ENCODE measurements at regions not wholly inside any gene's neighbourhood (a gene's known extent, or its start where the extent isn't known, plus 50 kb on each side); places are given as distances from the start of the nearest gene placed in this dataset.
"Not testable (repeated sequence)": the region's sequence is repeated elsewhere in the genome, so short reads cannot be mapped to it uniquely, and the experiment has no call there.

DNA sequence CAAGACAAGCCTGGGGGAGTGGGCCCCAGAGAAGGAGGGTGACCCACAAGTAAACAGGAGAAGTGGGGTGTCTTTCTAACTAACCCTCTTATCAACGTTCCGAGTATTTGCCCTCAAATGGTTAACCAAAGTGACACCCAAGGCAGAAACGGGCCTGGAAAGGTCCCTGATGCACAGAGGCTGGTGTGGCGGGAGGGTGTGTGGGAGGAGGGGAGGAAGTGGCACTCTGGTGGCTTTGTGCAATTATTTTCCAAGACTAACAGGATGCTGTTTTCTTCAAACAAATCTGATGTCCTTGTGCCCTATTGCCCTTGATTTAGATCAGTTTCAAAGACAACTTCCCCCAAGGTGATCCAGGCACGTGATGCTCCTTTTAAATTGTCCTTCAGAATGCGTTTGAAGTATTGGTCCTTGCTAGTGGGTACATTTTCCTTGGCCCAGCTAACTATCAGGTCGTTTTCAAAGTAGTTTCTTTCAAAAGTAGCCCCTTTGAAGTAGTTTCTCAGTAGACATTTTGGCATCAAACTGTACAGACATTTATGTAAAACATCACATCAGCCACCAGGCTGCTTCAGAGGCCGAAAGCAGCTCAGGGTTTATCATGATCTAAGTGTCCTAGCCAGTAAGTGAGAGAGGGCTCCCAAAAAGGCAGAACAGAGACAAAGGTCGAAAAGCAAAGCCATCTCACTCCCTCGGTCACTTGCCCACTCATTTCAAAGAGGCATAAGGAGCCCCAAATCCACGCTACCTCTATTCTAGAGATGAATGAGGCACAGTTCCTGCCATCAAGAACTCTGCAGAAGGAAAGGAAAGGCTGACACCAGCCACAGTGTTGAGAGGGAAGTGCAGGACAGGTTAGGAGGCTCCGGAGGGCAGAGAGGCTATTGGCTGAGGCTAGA lies 371.1 kb upstream of the ID2 start:
- peak; percentile 26 for DNase-seq (ENCODE audit: low read depth)

DNA sequence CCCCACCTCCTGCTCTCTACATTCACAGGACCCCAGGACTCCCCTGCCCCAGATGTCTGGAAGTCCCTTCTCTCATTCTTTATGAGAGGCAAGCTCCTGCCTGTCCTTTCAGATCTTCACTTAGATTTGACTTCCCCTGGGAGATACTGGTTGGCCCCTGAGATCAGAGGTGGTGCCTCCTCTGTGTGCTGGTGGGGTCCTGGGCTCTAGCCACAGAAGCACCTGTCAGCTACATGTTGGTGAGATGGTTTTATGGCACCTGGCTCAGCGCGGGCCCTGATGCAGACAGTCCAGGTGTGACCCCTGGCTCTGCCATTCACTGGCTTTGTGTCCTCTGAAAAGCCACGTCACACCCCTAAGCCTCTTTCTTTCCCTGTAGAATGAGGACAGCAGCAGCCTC lies 369.6 kb upstream of the ID2 start:
- no peak for DNase-seq (ENCODE audit: low read depth)

DNA sequence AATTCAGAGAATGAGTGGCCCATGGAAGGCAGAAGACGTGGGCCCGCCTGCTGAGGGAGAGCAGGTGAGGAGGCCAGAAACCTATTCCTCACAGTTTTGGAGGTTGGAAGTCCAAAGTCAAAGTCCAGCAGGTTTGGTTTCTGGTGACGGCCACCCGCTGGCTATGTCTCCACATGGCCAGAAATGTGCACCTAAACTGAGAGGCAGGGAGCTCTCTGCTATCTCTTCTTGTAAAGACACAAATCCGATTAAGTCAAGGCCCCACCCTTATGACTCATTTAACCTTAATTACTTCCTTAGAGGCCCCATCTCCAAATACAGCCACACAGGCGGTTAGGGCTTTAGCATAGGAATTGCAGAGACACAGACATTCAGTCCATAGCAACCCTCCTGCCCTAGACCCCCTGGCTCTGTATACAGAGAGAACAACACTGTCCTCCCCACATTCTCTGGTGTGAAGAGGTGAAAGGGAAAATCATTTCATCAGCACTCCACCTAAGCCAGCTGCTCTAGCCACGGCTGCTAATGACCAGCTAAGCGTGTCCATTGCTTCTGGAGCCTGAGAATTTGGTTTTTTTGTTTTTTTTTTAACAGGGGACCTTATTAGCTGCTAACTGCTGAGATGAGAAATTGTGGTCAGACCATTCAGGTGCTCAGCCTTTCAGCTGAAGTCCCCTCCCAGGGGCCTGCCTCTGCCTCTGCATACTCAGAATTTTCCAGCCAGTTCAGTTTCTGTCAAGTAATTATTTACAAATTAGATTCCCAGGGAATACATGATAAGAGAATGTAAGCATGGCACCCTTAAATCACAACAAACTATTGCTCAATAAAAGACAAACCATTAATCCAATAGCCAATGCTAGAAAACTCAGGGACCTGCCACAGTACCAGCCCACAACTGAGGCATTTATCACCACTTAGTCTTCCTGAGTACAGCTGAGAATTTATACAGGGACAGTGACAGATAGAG lies 368.7 kb upstream of the ID2 start:
- DNase-seq (ENCODE audit: low read depth) = no peak

DNA sequence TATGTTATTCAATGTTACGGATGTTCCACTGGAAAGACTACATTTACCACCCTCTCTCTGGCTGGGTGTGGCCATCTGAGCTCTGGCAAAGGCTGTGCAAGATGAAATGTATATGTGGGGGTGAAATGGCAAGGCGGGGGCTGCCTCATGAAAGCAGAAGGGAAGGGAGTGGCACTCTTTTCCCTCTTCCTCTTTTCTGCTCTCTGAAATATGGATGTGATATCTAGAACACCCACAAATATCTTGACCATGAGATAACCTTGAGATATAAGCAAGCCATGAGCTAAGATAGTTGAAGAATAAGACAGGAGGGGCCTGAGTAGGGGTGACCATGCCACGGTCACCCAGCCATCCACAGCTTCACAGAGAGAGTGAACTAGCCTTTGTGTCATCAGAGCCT lies 367.8 kb upstream of the ID2 start:
- DNase-seq (ENCODE audit: low read depth) = no peak

DNA sequence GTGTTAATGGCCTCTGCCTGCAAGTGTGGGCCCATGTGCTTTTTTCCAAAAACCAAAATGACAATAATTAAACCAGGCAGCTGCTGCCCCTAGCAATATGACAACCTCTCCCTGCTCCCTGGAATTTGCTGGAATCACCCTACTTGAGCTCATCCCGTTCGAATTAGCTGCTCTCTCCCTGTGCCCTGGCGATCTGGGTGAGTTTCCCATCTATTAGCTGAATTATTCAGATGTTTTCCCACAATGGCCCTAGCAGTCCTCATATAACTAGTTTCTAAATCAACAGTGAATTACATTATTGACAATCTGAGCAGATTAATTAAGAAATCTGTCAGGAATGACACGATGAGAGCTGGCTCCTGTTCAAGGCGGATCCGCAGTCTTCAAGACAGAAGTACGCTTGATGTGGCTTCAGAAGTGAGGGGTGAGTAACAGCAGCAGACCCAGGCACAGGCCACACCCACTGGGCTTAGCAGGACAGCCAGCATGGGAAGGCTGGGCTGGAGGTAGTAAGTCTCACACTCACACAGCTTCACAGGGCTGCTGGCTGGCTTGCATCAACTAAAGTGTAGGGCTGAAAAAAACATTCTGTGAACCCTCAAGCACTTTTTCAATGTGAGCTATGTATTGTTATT lies 366.2 kb upstream of the ID2 start:
- no peak for DNase-seq (ENCODE audit: low read depth)

DNA sequence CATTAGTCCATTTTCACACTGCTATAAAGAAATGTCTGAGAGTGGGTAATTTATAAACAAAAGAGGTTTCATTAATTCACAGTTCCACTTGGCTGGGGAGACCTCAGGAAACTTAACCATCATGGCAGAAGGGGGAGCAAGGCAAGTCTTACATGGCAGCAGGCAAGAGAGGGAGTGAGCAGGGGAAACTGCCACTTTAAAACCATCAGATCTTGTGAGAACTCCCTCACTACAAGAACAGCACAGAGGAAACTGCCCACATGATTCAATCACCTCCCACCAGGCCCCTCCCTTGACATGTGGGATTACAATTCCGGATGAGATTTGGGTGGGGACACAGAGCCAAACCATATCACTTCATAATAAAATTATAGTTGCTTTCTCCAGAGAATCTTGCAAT lies 365.5 kb upstream of the ID2 start:
- no peak for DNase-seq (ENCODE audit: low read depth)

DNA sequence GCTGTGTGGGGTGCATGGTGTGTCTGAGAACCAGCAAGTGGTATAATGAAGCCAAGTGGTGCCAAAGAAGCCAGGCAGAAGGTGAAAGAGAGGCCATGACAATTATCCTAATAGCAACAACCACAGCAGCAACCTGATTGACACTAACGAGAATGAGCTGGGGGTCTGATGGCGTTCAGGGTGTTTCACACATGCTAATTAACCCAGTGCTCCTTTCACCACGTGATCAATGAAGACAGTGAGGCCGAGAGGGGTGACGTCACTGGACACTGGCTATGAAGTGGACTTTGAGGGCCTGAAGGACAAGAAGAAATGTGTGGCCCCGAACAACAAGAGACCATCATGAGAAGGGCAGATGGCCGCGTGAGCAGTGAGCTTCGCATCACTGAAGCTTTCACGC lies 364.4 kb upstream of the ID2 start:
- no peak for DNase-seq (ENCODE audit: low read depth)

DNA sequence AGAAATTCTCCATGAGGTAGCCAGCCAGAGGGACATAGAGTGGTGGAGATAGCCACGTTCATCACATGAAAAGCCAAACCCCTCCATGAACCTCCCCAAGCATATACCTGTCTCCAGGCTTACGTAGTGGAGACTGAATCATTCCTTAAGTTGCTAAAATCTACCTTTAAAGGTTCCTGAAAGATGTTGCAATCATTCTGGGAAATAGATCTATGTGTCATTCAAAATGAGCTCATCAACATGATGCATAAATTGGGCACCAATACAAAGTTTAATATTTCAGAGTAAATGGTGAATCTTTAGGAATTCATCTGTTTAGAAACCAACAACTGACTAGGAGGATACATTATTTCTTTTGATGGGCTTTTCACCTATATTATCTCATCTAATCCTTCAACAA lies 362.6 kb upstream of the ID2 start:
- no peak for DNase-seq (ENCODE audit: low read depth)

DNA sequence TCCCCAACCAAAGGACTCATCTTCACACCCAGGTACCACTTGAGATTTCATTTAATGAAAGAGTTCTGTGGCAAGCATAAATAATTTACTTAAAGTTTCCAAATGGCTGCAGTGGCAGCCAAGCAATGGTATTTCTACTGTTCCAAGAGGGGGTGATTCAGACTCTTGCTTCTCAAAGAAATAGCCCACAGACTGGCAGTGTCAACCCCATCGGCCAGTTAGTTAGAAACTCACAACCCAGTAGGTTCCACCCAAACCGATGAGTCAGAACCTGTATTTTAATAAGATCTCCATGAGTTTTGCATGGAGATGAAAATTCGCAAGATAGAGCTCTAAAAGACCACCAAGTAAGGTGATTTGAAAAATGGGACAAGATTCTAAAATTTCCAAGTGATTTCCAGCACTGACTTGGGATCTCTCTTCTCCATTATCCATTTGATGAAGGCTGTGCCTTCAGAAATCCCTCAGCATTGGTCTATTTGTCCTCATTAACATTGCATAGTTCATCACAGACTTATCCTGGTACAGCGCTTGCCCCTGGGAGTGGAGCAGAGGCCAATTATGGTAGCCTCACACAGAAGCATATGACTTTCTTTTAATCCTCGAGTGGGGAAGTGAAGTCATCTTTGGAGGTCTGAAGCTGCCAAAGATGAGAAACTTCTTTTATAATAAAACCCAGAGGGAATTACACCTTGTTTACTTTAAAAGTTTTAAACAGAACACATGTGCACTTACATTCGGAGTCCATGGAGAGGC lies 361.4 kb upstream of the ID2 start:
- no peak for DNase-seq (ENCODE audit: low read depth)

DNA sequence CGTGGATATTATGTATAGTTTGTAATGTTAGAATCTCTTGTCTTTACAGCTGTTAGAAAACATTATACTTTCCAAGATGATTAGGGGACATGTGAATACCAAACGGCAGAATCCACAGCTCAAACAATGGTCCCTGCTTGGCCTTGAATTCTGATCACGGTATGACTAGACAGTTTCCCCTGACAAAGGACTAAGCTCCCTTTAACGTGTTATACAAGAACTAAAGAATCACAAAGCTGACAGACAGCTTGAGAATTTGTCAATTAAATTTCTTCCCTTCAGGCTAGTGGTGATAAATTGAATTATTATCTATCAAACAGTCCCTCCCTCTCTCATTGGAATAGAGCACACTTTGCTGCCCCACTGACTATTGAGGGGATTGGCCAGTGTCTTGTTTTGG lies 359.2 kb upstream of the ID2 start:
- no peak for DNase-seq (ENCODE audit: low read depth)

DNA sequence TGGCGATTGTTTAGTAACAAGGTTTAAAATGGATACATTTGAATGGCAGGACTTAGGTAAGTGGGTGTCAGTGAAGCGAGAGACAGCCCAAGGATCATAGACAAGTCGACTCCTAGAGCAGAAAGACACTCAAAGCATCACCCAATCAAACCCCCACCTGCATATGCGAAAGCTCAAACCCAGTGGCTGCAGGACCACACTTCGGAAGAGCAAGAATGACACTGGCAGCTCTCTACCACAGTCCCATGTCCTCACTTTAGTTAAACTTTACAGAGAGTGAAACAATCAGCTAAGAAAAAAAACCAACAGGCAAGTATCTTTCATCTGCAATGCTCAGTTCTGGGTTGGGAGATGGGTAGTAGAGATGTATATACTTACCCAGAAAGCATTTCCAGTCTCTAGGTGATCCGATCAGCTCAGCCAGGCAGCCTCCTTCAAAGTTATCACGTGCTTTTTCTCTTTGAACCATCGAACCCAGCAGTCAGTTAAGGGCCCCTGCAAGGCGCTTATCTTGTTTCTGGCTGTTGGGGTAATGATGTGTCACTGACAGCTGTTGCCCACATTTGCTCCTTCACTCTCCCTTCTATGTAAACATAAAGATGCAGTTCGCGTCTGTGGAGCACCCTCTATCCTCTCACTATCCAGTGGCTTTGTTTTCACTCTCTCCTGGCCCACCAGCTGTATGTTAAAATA lies 357.5 kb upstream of the ID2 start:
- DNase-seq (ENCODE audit: low read depth) = no peak

DNA sequence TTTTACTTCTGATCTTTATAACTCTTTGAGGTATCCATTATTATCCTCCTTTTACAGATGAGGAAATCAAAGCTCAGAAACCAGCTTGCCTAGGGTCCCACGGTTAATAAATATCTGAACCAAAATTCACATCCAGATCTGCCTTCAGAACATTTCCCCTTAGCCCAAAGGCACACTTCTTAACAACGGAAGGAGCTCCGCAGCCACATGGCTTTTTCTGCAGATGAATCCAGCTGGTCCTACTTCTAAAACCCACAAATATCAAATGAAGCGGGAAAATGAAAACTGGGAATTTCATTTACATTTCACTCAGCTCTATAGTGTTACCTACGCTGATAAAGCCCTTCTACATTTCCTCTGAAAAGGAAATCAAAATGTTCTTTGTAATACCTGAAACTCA lies 357.0 kb upstream of the ID2 start:
- DNase-seq (ENCODE audit: low read depth) = no peak

DNA sequence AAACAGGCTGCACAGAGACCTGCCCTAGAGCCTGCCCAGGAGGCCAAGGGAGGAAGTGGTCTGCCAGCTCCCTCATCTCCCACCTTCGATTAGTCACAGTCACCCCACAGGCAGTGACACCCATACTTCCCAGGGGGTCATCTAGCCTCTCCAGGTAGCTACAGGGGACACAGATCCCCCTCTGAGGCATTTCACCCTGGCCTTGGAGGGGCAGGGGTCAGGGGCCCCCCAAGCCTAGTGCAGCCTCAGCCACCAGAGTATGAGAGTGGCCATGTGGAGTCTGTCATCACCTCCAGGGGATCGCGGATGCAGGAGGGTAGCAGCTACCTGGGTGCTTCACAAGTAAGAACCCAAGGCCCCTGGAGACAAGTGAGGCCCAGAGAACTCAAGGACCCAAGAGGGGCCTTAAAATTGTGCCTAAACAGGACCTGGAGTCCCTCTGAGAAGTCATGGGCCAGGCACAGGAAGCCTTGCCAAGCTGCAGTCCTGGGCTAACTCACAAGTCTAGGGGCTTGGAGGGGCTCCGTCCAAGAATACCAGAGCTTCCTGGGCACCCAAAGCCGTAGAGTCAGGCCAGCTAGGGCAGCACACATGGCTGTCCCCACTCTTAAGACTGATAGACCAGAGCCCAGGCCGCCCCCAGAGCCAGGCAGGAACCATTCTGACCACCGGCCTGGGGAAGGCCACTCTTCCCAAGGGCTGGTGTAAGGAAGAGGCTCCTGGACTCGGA lies 354.3 kb upstream of the ID2 start:
- DNase-seq (ENCODE audit: low read depth) = no peak

DNA sequence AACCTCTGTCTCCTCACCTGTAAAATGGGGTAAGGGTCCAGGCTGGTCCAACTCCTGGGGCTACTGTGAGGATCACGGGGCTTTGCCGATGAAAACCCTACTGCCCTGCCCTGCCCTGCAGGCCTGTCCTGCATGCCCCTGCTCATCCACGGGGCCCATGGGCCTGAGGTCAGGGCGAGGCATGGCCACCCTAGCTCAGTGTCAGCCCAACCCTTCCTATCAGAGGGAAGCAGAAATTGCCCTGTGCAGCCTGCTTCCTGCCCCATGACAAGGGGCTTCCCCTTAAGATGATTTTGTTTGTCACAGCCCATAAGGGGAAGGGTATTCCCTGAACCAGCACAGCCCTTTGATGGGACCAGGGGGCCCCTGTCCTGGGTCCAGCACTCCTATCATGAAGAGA lies 353.6 kb upstream of the ID2 start:
- no peak for DNase-seq (ENCODE audit: low read depth)

DNA sequence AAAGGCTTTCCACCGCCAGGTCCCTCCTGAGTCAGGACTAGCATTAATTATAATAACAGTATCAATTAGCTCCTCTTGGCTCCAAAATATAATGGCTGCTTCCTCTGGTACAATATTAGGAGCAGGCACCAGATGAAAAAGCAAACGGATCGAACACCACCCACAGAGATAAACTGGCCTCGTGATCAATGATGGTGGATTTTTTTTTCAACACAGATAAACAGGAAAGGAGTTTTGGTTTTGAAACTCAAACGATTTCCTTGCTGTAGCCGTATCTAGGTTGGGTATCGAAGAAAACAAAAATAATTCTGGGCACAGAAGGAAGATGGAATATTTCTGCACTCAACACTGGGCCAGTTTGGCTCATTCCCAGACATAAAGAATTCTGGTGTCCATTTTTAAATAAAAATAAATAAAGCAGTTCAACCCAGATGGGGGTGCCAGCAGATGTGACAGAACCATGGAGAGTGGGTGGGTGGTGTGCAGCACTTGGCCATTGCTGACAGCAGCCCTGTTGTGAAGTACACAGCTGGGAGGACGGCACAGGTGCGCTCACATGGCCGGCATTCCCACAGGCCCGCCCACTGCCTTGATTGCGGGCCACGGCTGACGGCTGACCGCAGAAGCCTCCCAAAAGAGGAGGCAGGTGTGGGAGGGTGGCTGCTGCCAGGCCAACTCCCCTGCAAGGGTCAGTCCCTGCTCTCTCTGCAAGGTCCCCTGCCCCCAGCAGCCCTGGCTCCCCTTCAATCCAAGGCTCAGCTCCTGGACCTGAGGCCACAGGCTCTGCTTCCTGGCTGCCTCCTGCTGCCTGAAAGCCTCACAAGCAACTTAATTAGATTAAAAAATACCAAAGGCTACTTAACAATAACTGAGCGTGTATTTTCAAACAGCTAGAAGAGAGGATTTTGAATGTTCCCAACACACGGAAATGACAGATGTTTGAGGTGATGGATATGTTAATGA lies 351.9 kb upstream of the ID2 start:
- no peak for DNase-seq (ENCODE audit: low read depth)

DNA sequence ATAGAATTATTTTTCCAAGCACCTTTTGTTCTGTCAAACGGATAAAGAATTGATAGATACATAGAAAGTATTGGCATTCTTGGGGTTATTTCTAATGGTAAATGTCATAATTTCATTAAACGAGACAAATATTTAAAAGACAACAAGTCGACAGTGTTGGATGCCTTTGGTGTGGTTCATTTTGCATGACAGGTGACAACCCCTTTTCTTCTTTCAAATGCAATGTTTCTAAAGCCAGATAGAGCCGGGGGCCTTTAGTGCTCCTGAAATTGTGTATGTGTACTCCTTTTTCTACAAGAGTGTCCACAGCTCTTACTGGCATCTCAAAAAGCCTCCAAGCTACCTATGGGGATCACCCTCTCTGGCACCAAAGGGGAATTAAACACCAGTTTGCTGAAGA lies 350.8 kb upstream of the ID2 start:
- DNase-seq (ENCODE audit: low read depth) = no peak

DNA sequence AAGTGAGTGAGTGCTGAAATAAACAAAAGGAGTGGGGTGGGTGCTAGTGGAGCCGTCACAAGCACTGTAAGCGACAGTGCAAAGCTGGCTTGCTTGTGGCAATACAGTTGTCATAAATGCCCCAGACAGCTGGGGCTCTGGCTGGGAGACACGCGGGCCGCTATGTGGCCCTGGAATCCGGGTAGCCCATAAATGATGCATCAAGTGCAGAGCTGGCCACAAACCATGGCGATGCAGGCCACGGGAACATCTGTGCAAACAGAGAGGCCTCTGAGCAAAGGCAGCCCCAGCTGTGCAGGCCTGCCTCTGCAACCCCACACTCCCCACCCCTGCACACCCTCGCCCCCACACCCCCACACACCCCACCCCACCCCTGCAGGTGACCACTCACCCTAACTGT lies 349.2 kb upstream of the ID2 start:
- no peak for DNase-seq (ENCODE audit: low read depth)

DNA sequence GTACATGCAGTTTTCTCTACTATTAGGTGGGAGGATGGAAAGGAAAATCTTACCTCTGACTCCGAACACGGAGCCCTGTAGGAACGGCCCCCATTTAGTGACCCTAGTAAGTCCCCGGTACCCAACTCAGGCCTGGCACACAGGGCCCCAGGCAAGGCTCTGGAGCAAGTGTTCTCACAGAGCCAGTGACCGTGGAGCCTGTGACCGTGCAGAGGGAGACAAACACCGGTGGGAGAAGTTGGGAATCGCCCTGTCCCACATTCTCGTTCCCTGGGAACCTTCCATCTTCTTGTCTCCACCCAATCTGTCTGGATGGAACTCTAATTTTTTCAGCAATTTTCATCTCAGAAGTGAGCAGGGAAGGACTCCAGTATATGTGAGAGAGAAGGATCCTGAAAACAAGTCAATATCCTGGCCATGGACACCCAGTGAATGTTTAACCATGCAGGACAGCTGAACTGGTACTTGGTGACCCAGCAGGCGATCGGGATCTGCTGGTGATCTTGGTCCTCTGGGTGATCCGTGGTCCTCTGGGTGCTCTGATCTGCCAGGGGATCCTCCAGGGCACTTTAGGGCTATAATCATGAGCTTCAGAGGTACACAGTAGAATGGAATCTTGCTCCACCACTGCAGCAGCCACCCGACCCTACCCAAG lies 348.6 kb upstream of the ID2 start:
- DNase-seq (ENCODE audit: low read depth) = no peak

DNA sequence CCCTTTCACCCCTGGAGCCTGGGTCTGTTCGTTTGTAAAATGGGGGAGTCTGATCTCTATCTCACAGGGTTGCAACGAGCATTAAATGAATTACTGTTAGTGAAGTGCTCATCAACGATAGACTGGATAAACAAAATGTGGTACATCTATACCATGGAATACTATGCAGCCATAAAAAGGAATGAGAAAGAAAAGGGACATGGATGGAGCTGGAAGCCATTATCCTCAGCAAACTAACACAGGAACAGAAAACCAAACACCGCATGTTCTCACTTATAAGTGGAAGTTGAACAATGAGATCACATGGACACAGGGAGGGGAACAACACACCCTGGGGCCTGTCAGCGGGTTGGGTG lies 348.0 kb upstream of the ID2 start:
- DNase-seq (ENCODE audit: low read depth) = not testable (repeated sequence)

Data from activated T-cell treated with anti-CD3 and anti-CD28 coated beads for 1 hour (primary cell).